Ovary (tissue), 3 donors: ENCODE measurements at regions not wholly inside any gene's neighbourhood (a gene's known extent, or its start where the extent isn't known, plus 50 kb on each side); places are given as distances from the start of the nearest gene placed in this dataset.

Experiments used
- CTCF ChIP-seq, 3 donors: fragments of 450-650 bp in 2 of 3; fragments of 200-600 bp in 1 of 3; IDR thresholded peaks; one replicate each; pipeline versions ENCODE4 v1.5.1 to v1.8.0; 2016 to 2022; ENCODE audit warnings: antibody characterized with exemption in 3 of 3, mild to moderate bottlenecking in 1 of 3
- EP300 ChIP-seq: sonication (generic); formaldehyde crosslinking; IDR thresholded peaks from one replicate; pipeline ENCODE4 v1.6.1; 2017; ENCODE audit warnings: antibody characterized with exemption
- POLR2A ChIP-seq: fragments of 450-650 bp; IDR thresholded peaks from one replicate; pipeline ENCODE4 v1.6.1; 2017; ENCODE audit warnings: antibody characterized with exemption, mild to moderate bottlenecking, moderate library complexity
- donor health status: DM: no; HTN: no; CAD: no.

- TF ChIP-seq CTCF (IDR thresholded peaks at IDR 0.05): no peak
- no peak for TF ChIP-seq EP300
- TF ChIP-seq POLR2A: no peak
Measured at GRCh38 chr1:67528141-67528540, 97.9 kb upstream of the SERBP1 start.
